ENCODE measurements at regions not wholly inside any gene's neighbourhood (a gene's known extent, or its start where the extent isn't known, plus 50 kb on each side); places are given as distances from the start of the nearest gene placed in this dataset.

GRCh38 chr14:49417790-49418189, 168.4 kb downstream of the RPS29 start:
- no peak overlapping the region for H3K27ac Mint-ChIP-seq
- no peaks in the 10 kb centered on the region for H3K4me1 Mint-ChIP-seq
- DNase-seq, result no peak
- no peaks in the 10 kb centered on the region for H3K9me3 Mint-ChIP-seq
- ChIA-PET POLR2A (no interaction called here), CTCF (no interaction called here)
- H3K36me3 Mint-ChIP-seq (ENCODE audit: low read depth), result no peaks in the 10 kb centered on the region
- H3K4me3 Mint-ChIP-seq, result no peak overlapping the region
- H3K27me3 Mint-ChIP-seq, result peaks cover 4% of the 10 kb centered on the region

GRCh38 chr14:49408187-49408933, 177.8 kb downstream of the RPS29 start:
- no peak overlapping the region for H3K4me3 Mint-ChIP-seq
- H3K27ac Mint-ChIP-seq, result no peak overlapping the region
- no peaks in the 10 kb centered on the region for H3K36me3 Mint-ChIP-seq (ENCODE audit: low read depth)
- no peaks in the 10 kb centered on the region for H3K4me1 Mint-ChIP-seq
- ChIA-PET CTCF (no interaction called here), POLR2A (no interaction called here)
- peaks cover 9% of the 10 kb centered on the region for H3K27me3 Mint-ChIP-seq
- DNase-seq, result no peak
- H3K9me3 Mint-ChIP-seq, result no peaks in the 10 kb centered on the region

- no peaks in the 10 kb centered on the region for H3K4me1 Mint-ChIP-seq
- CTCF ChIA-PET, result no interaction called here
These were observed 180.9 kb downstream of the RPS29 start for GRCh38 chr14:49405291-49405690.

GRCh38 chr14:49401373-49401772, 184.8 kb downstream of the RPS29 start:
- no peak overlapping the region for H3K27ac Mint-ChIP-seq
- no peaks in the 10 kb centered on the region for H3K9me3 Mint-ChIP-seq
- H3K4me1 Mint-ChIP-seq, result no peaks in the 10 kb centered on the region
- POLR2A ChIA-PET, result no interaction called here
- DNase-seq, result no peak
- peaks cover 5% of the 10 kb centered on the region for H3K27me3 Mint-ChIP-seq
- no peaks in the 10 kb centered on the region for H3K36me3 Mint-ChIP-seq (ENCODE audit: low read depth)
- CTCF ChIA-PET, result no interaction called here
- H3K4me3 Mint-ChIP-seq, result no peak overlapping the region

More at GRCh38 chr14:49405291-49405690, 180.9 kb downstream of the RPS29 start:
- H3K36me3 Mint-ChIP-seq (ENCODE audit: low read depth), result no peaks in the 10 kb centered on the region
- POLR2A ChIA-PET, result no interaction called here
- no peak overlapping the region for H3K27ac Mint-ChIP-seq
- peaks cover 5% of the 10 kb centered on the region for H3K27me3 Mint-ChIP-seq
- DNase-seq, result no peak
- no peak overlapping the region for H3K4me3 Mint-ChIP-seq
- no peaks in the 10 kb centered on the region for H3K9me3 Mint-ChIP-seq

GRCh38 chr14:49396801-49397200, 189.4 kb downstream of the RPS29 start:
- Mint-ChIP-seq H3K27ac (no peak overlapping the region), H3K4me3 (no peak overlapping the region), H3K27me3 (peaks cover 3% of the 10 kb centered on the region), H3K9me3 (no peaks in the 10 kb centered on the region), H3K4me1 (no peaks in the 10 kb centered on the region), H3K36me3 (ENCODE audit: low read depth) (no peaks in the 10 kb centered on the region)
- ChIA-PET CTCF (no interaction called here), POLR2A (no interaction called here)
- no peak for DNase-seq

- Mint-ChIP-seq H3K4me3 (no peak overlapping the region), H3K9me3 (peaks cover 14% of the 10 kb centered on the region), H3K27me3 (no peaks in the 10 kb centered on the region), H3K4me1 (no peaks in the 10 kb centered on the region), H3K27ac (no peak overlapping the region), H3K36me3 (ENCODE audit: low read depth) (no peaks in the 10 kb centered on the region)
- ChIA-PET POLR2A (interaction anchor here (0.7 kb wide), 1 partner anchor 16 kb away, joined by 3 read pairs; no protein-coding TSS in a partner anchor), CTCF (no interaction called here)
- no peak for DNase-seq
These were observed 204.4 kb downstream of the RPS29 start for GRCh38 chr14:49381778-49382177.

- no peaks in the 10 kb centered on the region for H3K36me3 Mint-ChIP-seq (ENCODE audit: low read depth)
- H3K9me3 Mint-ChIP-seq, result no peaks in the 10 kb centered on the region
- H3K4me3 Mint-ChIP-seq, result no peak overlapping the region
- H3K27ac Mint-ChIP-seq, result no peak overlapping the region
- no peak for DNase-seq
- no peaks in the 10 kb centered on the region for H3K27me3 Mint-ChIP-seq
- ChIA-PET CTCF (no interaction called here), POLR2A (no interaction called here)
- no peaks in the 10 kb centered on the region for H3K4me1 Mint-ChIP-seq
These were observed 218.5 kb downstream of the RPS29 start for GRCh38 chr14:49367696-49368095.

GRCh38 chr14:49366416-49366815, 219.8 kb downstream of the RPS29 start:
- H3K9me3 Mint-ChIP-seq, result no peaks in the 10 kb centered on the region
- no peak overlapping the region for H3K27ac Mint-ChIP-seq
- ChIA-PET POLR2A (interaction anchor here (1.2 kb wide), 1 partner anchor 16 kb away, joined by 3 read pairs; no protein-coding TSS in a partner anchor), CTCF (no interaction called here)
- no peak for DNase-seq
- H3K4me1 Mint-ChIP-seq, result no peaks in the 10 kb centered on the region
- no peaks in the 10 kb centered on the region for H3K36me3 Mint-ChIP-seq (ENCODE audit: low read depth)
- no peaks in the 10 kb centered on the region for H3K27me3 Mint-ChIP-seq
- no peak overlapping the region for H3K4me3 Mint-ChIP-seq

- DNase-seq, result no peak
- Mint-ChIP-seq H3K4me1 (no peaks in the 10 kb centered on the region), H3K4me3 (no peak overlapping the region), H3K27ac (no peak overlapping the region), H3K9me3 (no peaks in the 10 kb centered on the region), H3K27me3 (peaks cover 1% of the 10 kb centered on the region), H3K36me3 (ENCODE audit: low read depth) (no peaks in the 10 kb centered on the region)
- ChIA-PET CTCF (no interaction called here), POLR2A (no interaction called here)
These were observed 221.4 kb downstream of the RPS29 start for GRCh38 chr14:49364752-49365117.

- CTCF ChIA-PET, result no interaction called here
- no peaks in the 10 kb centered on the region for H3K36me3 Mint-ChIP-seq (ENCODE audit: low read depth)
These were observed 222.1 kb downstream of the RPS29 start for GRCh38 chr14:49363821-49364751.

GRCh38 chr14:49362916-49363315, 223.3 kb downstream of the RPS29 start:
- no peaks in the 10 kb centered on the region for H3K9me3 Mint-ChIP-seq
- DNase-seq, result no peak
- no peak overlapping the region for H3K4me3 Mint-ChIP-seq
- H3K27me3 Mint-ChIP-seq, result peaks cover 1% of the 10 kb centered on the region
- no peaks in the 10 kb centered on the region for H3K4me1 Mint-ChIP-seq
- no peak overlapping the region for H3K27ac Mint-ChIP-seq
- no peaks in the 10 kb centered on the region for H3K36me3 Mint-ChIP-seq (ENCODE audit: low read depth)
- POLR2A ChIA-PET, result no interaction called here
- CTCF ChIA-PET, result no interaction called here

More at GRCh38 chr14:49363821-49364751, 222.1 kb downstream of the RPS29 start:
- H3K4me1 Mint-ChIP-seq, result no peaks in the 10 kb centered on the region
- no peak overlapping the region for H3K27ac Mint-ChIP-seq
- DNase-seq, result no peak
- POLR2A ChIA-PET, result no interaction called here
- H3K4me3 Mint-ChIP-seq, result no peak overlapping the region
- H3K9me3 Mint-ChIP-seq, result no peaks in the 10 kb centered on the region
- peaks cover 1% of the 10 kb centered on the region for H3K27me3 Mint-ChIP-seq

- Mint-ChIP-seq H3K27ac (no peak overlapping the region), H3K4me1 (peaks cover 2% of the 10 kb centered on the region), H3K9me3 (no peaks in the 10 kb centered on the region)
These were observed 247.1 kb downstream of the RPS29 start for GRCh38 chr14:49339130-49339529.

GRCh38 chr14:49319810-49320209, 266.4 kb downstream of the RPS29 start:
- Mint-ChIP-seq H3K9me3 (no peaks in the 10 kb centered on the region), H3K4me1 (no peaks in the 10 kb centered on the region), H3K4me3 (no peak overlapping the region), H3K27me3 (no peaks in the 10 kb centered on the region), H3K36me3 (ENCODE audit: low read depth) (no peaks in the 10 kb centered on the region), H3K27ac (no peak overlapping the region)
- no peak for DNase-seq
- POLR2A ChIA-PET, result no interaction called here
- CTCF ChIA-PET, result interaction anchor here (1.4 kb wide), 1 partner anchor 13 kb away, joined by 3 read pairs; no protein-coding TSS in a partner anchor

More at GRCh38 chr14:49339130-49339529, 247.1 kb downstream of the RPS29 start:
- H3K27me3 Mint-ChIP-seq, result no peaks in the 10 kb centered on the region
- ChIA-PET CTCF (no interaction called here), POLR2A (no interaction called here)
- DNase-seq, result no peak
- no peaks in the 10 kb centered on the region for H3K36me3 Mint-ChIP-seq (ENCODE audit: low read depth)
- no peak overlapping the region for H3K4me3 Mint-ChIP-seq
